ENCODE measurements at regions not wholly inside any gene's neighbourhood (a gene's known extent, or its start where the extent isn't known, plus 50 kb on each side); places are given as distances from the start of the nearest gene placed in this dataset.

DNA sequence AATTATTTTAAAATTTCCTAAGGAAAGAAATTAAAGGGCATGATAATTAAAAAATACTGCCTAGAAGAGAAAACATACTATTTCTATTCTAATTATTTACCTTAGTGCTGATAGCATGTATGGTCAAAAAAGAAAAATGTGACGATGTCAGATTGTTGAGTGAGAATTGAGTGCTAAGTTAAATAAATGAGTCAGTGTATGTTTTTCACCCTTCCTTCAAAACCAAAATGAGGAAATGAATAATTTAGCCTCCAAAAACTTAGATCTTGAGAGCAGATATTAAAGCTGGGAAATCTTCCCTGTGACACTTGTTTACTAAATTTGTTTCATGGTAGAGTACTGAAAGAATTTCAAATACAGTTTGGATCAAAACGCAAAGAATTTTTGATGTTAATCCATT, 58.6 kb upstream of the NYAP2 start:
- TF ChIP-seq, protein P1, sequence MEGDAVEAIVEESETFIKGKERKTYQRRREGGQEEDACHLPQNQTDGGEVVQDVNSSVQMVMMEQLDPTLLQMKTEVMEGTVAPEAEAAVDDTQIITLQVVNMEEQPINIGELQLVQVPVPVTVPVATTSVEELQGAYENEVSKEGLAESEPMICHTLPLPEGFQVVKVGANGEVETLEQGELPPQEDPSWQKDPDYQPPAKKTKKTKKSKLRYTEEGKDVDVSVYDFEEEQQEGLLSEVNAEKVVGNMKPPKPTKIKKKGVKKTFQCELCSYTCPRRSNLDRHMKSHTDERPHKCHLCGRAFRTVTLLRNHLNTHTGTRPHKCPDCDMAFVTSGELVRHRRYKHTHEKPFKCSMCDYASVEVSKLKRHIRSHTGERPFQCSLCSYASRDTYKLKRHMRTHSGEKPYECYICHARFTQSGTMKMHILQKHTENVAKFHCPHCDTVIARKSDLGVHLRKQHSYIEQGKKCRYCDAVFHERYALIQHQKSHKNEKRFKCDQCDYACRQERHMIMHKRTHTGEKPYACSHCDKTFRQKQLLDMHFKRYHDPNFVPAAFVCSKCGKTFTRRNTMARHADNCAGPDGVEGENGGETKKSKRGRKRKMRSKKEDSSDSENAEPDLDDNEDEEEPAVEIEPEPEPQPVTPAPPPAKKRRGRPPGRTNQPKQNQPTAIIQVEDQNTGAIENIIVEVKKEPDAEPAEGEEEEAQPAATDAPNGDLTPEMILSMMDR (IDR thresholded peaks at IDR 0.05): no peak
- TF ChIP-seq POLR2A (IDR thresholded peaks at IDR 0.05): no peak

All from testis (tissue), 2 donors.